Astrocyte of the spinal cord (primary cell): ENCODE measurements at regions not wholly inside any gene's neighbourhood (a gene's known extent, or its start where the extent isn't known, plus 50 kb on each side); places are given as distances from the start of the nearest gene placed in this dataset.

Experiments used
- DNase-seq: peaks from one replicate; pipeline ENCODE4 v3.0.0; 2011; ENCODE audit warnings: low read depth, low spot score
- H3K4me3 ChIP-seq: 2 replicates; pipeline ENCODE4 v1.5.1; 2011; ENCODE audit warnings: low read depth, mild to moderate bottlenecking, low read length, moderate library complexity
- CTCF ChIP-seq: IDR thresholded peaks from 2 replicates; pipeline ENCODE4 v1.5.1; 2012; ENCODE audit warnings: low read depth, mild to moderate bottlenecking, low read length, inconsistent platforms
- in situ Hi-C: cut with HindIII; loops from 2 replicates; pipeline ENCODE4 v1.10.0; 2017; ENCODE audit warnings: low sequenced_read_pairs

GRCh38 chr3:6809349-6809748 is 51.6 kb upstream of the GRM7 start:
- H3K4me3 ChIP-seq: no peak overlapping the region
- in situ Hi-C loops: no loop called here
- no peak for TF ChIP-seq CTCF
- DNase-seq: no peak
